OCI-LY1 (cell line): ENCODE measurements at regions not wholly inside any gene's neighbourhood (a gene's known extent, or its start where the extent isn't known, plus 50 kb on each side); places are given as distances from the start of the nearest gene placed in this dataset.

Source experiments
- H2AFZ ChIP-seq: fragments of 200-600 bp; sonication (generic), shearing (Covaris generic); 2 replicates; pipeline ENCODE4 v1.6.0; 2014; ENCODE audit warnings: antibody characterized with exemption, mild to moderate bottlenecking, low read length
- H3F3A ChIP-seq: fragments of 200-600 bp; sonication (generic), shearing (Covaris generic); 2 replicates; pipeline ENCODE4 v1.6.0; 2014; ENCODE audit warnings: mild to moderate bottlenecking, antibody characterized with exemption, low read length, moderate library complexity; ENCODE audit not compliant: insufficient read depth
- H3K27ac ChIP-seq: fragments of 200-600 bp; sonication (generic); 2 replicates; pipeline ENCODE4 v1.5.1; 2014; ENCODE audit warnings: low read length, mixed run types, mild to moderate bottlenecking, low read depth; ENCODE audit not compliant: poor library complexity, severe bottlenecking
- H3K27me3 ChIP-seq: fragments of 200-600 bp; sonication (generic); 2 replicates; pipeline ENCODE4 v1.6.0; 2014; ENCODE audit warnings: antibody characterized with exemption, mild to moderate bottlenecking, low read length, moderate library complexity; ENCODE audit not compliant: insufficient read depth
- H3K36me3 ChIP-seq: fragments of 200-600 bp; sonication (generic); 2 replicates; pipeline ENCODE4 v1.6.1; 2014; ENCODE audit warnings: mild to moderate bottlenecking, antibody characterized with exemption, low read length, moderate library complexity, mixed read lengths; ENCODE audit not compliant: insufficient read depth
- H3K4me1 ChIP-seq: fragments of 200-600 bp; sonication (generic); 2 replicates; pipeline ENCODE4 v1.5.1; 2014; ENCODE audit warnings: mild to moderate bottlenecking, low read length, moderate library complexity; ENCODE audit not compliant: insufficient read depth, severe bottlenecking
- H3K4me2 ChIP-seq: fragments of 200-600 bp; sonication (generic), shearing (Covaris generic); 2 replicates; pipeline ENCODE4 v1.6.1; 2014; ENCODE audit warnings: low read length
- H3K4me3 ChIP-seq: fragments of 200-600 bp; sonication (generic); 2 replicates; pipeline ENCODE4 v1.5.1; 2014; ENCODE audit warnings: low read length, low read depth, mild to moderate bottlenecking, mixed read lengths; ENCODE audit not compliant: poor library complexity, severe bottlenecking
- H3K79me2 ChIP-seq: fragments of 200-600 bp; shearing (Covaris generic); 2 replicates; pipeline ENCODE4 v1.6.1; 2016; ENCODE audit warnings: mixed run types, low read length, mixed read lengths; ENCODE audit not compliant: insufficient read depth
- H3K9ac ChIP-seq: fragments of 200-600 bp; sonication (generic), shearing (Covaris generic); 2 replicates; pipeline ENCODE4 v1.6.1; 2014; ENCODE audit warnings: mild to moderate bottlenecking, low read length, mixed read lengths
- H3K9me2 ChIP-seq: fragments of 200-600 bp; sonication (generic), shearing (Covaris generic); 2 replicates; pipeline ENCODE4 v1.6.1; 2014; ENCODE audit warnings: low read depth, mild to moderate bottlenecking, low read length, mixed read lengths
- H3K9me3 ChIP-seq: fragments of 200-600 bp; shearing (Covaris generic); 2 replicates; pipeline ENCODE4 v1.6.1; 2014; ENCODE audit warnings: low read length, mixed read lengths
- H4K20me1 ChIP-seq: fragments of 200-600 bp; sonication (generic), shearing (Covaris generic); 2 replicates; pipeline ENCODE4 v1.6.0; 2016; ENCODE audit warnings: mild to moderate bottlenecking, low read length; ENCODE audit not compliant: insufficient read depth
- EZH2 ChIP-seq: fragments of 200-600 bp; sonication (generic), shearing (Covaris generic); IDR thresholded peaks from 2 replicates; pipeline ENCODE4 v1.8.0; 2017; ENCODE audit warnings: borderline replicate concordance, mixed run types, mild to moderate bottlenecking, antibody characterized with exemption, low read length, moderate library complexity, mixed read lengths
- TF ChIP-seq, protein P1 (sequence below): fragments of 200-600 bp; sonication (generic), shearing (Covaris generic); IDR thresholded peaks from 2 replicates; pipeline ENCODE4 v1.5.1; 2017; ENCODE audit warnings: mild to moderate bottlenecking, antibody characterized with exemption, low read length, moderate library complexity, mixed read lengths

DNA sequence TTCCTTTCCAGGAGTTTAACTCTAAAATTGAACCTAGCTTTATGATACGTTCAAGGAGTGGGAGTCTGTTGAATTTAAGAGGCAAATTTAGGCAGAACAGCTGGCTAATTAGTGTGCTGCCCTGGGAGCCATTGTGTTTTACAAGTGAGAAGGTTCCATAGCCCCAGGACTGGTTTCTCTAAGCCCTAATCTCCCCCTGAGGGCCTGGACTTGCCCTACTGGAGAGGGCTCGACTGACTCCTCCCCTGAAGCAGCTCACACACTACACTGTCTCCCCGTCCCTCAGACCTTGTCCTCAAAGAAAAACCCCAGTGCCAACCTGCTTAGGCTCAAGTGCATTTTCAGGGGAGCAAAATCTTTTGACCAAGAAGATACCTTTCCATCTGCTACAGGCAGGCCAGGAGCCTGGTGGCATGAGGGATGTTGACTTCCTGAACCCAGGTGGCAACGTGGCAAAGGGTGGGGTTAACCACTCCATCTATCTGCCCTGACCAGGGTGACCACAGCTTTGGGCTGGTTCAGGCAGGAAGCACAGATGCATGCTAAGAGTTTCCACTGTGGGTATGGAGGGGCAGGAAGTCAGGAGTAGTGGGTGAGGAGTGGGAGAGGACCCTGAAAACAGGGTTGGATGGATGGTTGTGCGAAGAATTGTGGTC, 68.9 kb upstream of the CARD11 start:
- no peak overlapping the region for H2AFZ ChIP-seq
- no peaks in the 10 kb centered on the region for H3K9me3 ChIP-seq
- H3F3A ChIP-seq = no peaks in the 10 kb centered on the region
- H3K9me2 ChIP-seq = no peaks in the 10 kb centered on the region
- no peak overlapping the region for H3K27ac ChIP-seq
- no peaks in the 10 kb centered on the region for H3K79me2 ChIP-seq
- no peaks in the 10 kb centered on the region for H3K4me1 ChIP-seq
- TF ChIP-seq, protein P1, sequence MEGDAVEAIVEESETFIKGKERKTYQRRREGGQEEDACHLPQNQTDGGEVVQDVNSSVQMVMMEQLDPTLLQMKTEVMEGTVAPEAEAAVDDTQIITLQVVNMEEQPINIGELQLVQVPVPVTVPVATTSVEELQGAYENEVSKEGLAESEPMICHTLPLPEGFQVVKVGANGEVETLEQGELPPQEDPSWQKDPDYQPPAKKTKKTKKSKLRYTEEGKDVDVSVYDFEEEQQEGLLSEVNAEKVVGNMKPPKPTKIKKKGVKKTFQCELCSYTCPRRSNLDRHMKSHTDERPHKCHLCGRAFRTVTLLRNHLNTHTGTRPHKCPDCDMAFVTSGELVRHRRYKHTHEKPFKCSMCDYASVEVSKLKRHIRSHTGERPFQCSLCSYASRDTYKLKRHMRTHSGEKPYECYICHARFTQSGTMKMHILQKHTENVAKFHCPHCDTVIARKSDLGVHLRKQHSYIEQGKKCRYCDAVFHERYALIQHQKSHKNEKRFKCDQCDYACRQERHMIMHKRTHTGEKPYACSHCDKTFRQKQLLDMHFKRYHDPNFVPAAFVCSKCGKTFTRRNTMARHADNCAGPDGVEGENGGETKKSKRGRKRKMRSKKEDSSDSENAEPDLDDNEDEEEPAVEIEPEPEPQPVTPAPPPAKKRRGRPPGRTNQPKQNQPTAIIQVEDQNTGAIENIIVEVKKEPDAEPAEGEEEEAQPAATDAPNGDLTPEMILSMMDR = no peak
- TF ChIP-seq EZH2 = no peak
- H3K4me3 ChIP-seq = no peak overlapping the region
- H3K9ac ChIP-seq = no peak overlapping the region
- no peaks in the 10 kb centered on the region; the same call in 1 of the 2 replicates for H3K36me3 ChIP-seq
- no peaks in the 10 kb centered on the region; the same call in 1 of the 2 replicates for H3K27me3 ChIP-seq
- no peaks in the 10 kb centered on the region for H4K20me1 ChIP-seq
- H3K4me2 ChIP-seq = no peak overlapping the region

DNA sequence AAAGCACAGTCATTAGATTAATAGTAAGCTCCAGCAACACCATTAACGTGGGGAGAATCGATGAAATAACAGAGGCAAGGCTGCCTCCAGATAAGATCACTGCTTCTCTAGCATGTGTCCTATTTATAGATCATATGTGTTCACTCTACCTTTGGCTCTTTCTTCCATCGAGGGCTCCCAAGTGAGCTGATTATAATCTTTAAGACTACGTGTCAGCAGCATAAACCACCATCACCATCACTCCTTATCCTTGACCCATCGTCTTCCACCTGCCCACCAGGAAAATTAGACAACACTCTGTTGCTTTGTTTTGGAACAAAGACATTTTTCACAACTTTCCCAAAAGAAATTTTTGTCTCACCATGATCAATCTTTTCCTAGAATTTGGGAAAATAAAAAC, 71.2 kb upstream of the CARD11 start:
- no peaks in the 10 kb centered on the region for H3K79me2 ChIP-seq
- no peak overlapping the region for H3K27ac ChIP-seq
- H3K4me1 ChIP-seq = no peaks in the 10 kb centered on the region
- H3K27me3 ChIP-seq = no peaks in the 10 kb centered on the region; the same call in 1 of the 2 replicates
- H3K9me3 ChIP-seq = no peaks in the 10 kb centered on the region
- no peak overlapping the region for H2AFZ ChIP-seq
- H4K20me1 ChIP-seq = no peaks in the 10 kb centered on the region
- no peaks in the 10 kb centered on the region for H3K36me3 ChIP-seq
- H3F3A ChIP-seq = no peaks in the 10 kb centered on the region
- no peak overlapping the region for H3K4me2 ChIP-seq
- TF ChIP-seq EZH2 = no peak
- TF ChIP-seq, protein P1 = no peak
- no peak overlapping the region for H3K4me3 ChIP-seq
- H3K9ac ChIP-seq = no peak overlapping the region
- no peaks in the 10 kb centered on the region for H3K9me2 ChIP-seq

DNA sequence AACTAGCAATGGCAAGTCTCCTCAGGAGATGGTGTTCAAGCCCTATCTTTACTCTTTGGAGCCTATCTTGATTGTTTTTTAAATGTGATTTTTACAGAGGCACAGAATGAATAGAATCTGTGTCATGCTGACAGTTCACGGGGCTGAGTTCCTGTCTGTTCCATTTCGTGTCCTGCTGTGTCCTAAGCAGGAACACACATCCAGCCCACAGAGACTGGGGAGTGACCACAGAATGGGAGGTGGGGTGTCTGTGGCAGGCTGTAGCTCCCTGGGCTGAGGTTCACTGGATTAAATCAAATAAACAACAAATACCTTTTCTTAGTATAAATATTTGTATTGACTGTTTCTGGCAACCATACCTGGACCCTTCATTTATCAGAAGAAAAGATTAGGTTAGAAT, 73.4 kb upstream of the CARD11 start:
- H3K36me3 ChIP-seq = no peaks in the 10 kb centered on the region
- no peak overlapping the region for H3K9ac ChIP-seq
- TF ChIP-seq, protein P1 = no peak
- TF ChIP-seq EZH2 = no peak
- no peaks in the 10 kb centered on the region; the same call in 1 of the 2 replicates for H3K27me3 ChIP-seq
- no peak overlapping the region for H2AFZ ChIP-seq
- H3K4me2 ChIP-seq = no peak overlapping the region
- no peaks in the 10 kb centered on the region for H3K79me2 ChIP-seq
- no peaks in the 10 kb centered on the region for H3F3A ChIP-seq
- H4K20me1 ChIP-seq = no peaks in the 10 kb centered on the region
- H3K27ac ChIP-seq = no peak overlapping the region
- no peak overlapping the region for H3K4me3 ChIP-seq
- H3K4me1 ChIP-seq = no peaks in the 10 kb centered on the region
- no peaks in the 10 kb centered on the region for H3K9me2 ChIP-seq
- H3K9me3 ChIP-seq = no peaks in the 10 kb centered on the region
